DMS79 (cell line): ENCODE measurements at regions not wholly inside any gene's neighbourhood (a gene's known extent, or its start where the extent isn't known, plus 50 kb on each side); places are given as distances from the start of the nearest gene placed in this dataset.
"Not testable (repeated sequence)": the region's sequence is repeated elsewhere in the genome, so short reads cannot be mapped to it uniquely, and the experiment has no call there.

Experiments
- DNase-seq: peaks from one replicate; lab custom pipeline; 2025; lab: John Stamatoyannopoulos, UW

GRCh38 chr2:221915926-221916325, 343.8 kb upstream of the EPHA4 start:
- DNase-seq, result no peak

GRCh38 chr2:221914334-221914880, 342.3 kb upstream of the EPHA4 start:
- no peak for DNase-seq

- DNase-seq, result no peak
Observed at GRCh38 chr2:221911890-221912289, 339.8 kb upstream of the EPHA4 start.

GRCh38 chr2:221911321-221911720, 339.2 kb upstream of the EPHA4 start:
- no peak for DNase-seq

- DNase-seq, result no peak
Observed at GRCh38 chr2:221908518-221908917, 336.4 kb upstream of the EPHA4 start.

GRCh38 chr2:221897718-221898117, 325.6 kb upstream of the EPHA4 start:
- no peak for DNase-seq

GRCh38 chr2:221896505-221897151, 324.5 kb upstream of the EPHA4 start:
- DNase-seq, result no peak

- no peak for DNase-seq
Observed at GRCh38 chr2:221895366-221896121, 323.4 kb upstream of the EPHA4 start.

- DNase-seq, result no peak
Observed at GRCh38 chr2:221893501-221893900, 321.4 kb upstream of the EPHA4 start.

- not testable (repeated sequence) for DNase-seq
Observed at GRCh38 chr2:221892006-221892405, 319.9 kb upstream of the EPHA4 start.

GRCh38 chr2:221883976-221884375, 311.9 kb upstream of the EPHA4 start:
- no peak for DNase-seq

- no peak for DNase-seq
Observed at GRCh38 chr2:221876016-221876415, 303.9 kb upstream of the EPHA4 start.

GRCh38 chr2:221874444-221874843, 302.3 kb upstream of the EPHA4 start:
- DNase-seq, result no peak

- no peak for DNase-seq
Observed at GRCh38 chr2:221857719-221858118, 285.6 kb upstream of the EPHA4 start.

- DNase-seq, result no peak
Observed at GRCh38 chr2:221853297-221853696, 281.2 kb upstream of the EPHA4 start.

GRCh38 chr2:221851531-221852045, 279.5 kb upstream of the EPHA4 start:
- DNase-seq, result no peak

- DNase-seq, result no peak
Observed at GRCh38 chr2:221850076-221850475, 278.0 kb upstream of the EPHA4 start.

GRCh38 chr2:221848286-221848685, 276.2 kb upstream of the EPHA4 start:
- DNase-seq, result no peak

GRCh38 chr2:221845021-221845365, 272.9 kb upstream of the EPHA4 start:
- no peak for DNase-seq

- DNase-seq, result peak; percentile 4
Observed at GRCh38 chr2:221844212-221845020, 272.3 kb upstream of the EPHA4 start.

GRCh38 chr2:221836095-221836494, 264.0 kb upstream of the EPHA4 start:
- no peak for DNase-seq

GRCh38 chr2:221833966-221834365, 261.9 kb upstream of the EPHA4 start:
- DNase-seq, result no peak
